ENCODE measurements at regions not wholly inside any gene's neighbourhood (a gene's known extent, or its start where the extent isn't known, plus 50 kb on each side); places are given as distances from the start of the nearest gene placed in this dataset.

DNA sequence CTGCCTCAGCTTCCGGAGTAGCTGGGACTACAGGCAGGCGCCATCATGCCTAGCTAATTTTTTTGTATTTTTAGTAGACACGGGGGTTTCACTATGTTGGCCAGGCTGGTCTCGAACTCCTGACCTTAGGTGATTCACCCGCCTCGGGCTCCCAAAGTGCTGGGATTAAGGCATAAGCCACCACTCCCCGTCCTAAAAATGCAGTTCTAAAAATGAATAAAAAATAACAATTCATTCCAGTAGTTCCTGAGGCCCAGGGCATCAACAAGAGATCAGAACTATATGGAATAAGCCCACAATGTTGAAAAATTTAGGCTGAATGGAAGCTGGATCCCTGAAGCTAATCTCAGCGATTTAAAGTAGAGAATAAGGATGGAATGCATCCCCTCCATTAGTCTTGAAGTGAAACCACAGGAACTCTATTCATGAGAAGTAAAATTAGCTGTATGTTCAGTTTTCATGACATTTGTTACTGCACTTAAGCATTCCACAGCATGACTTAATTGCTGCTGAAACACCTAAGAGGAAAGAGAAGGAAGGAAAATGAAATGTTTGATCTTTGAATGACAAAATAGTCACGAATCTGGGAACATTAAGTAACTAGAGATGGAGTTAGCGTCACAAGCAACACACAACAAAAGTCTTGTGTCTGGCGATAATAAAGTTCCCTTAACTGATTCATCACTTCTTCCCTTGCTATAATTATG is 80.4 kb upstream of the RIPOR2 start:
- Histone ChIP-seq H3K36me3 (ENCODE audit: insufficient read depth, low read length) (peaks cover 4% of the 10 kb centered on the region), H4K20me1 (ENCODE audit: insufficient read depth, low read length) (no peaks in the 10 kb centered on the region), H3K9ac (ENCODE audit: low read depth, low read length) (no peak overlapping the region), H3K9me3 (ENCODE audit: insufficient read depth, low read length, severe bottlenecking) (no peaks in the 10 kb centered on the region), H3K27me3 (ENCODE audit: insufficient read depth, low read length, poor library complexity) (no peaks in the 10 kb centered on the region), H3K27ac (ENCODE audit: low read length) (no peak overlapping the region), H3K4me3 (ENCODE audit: low read depth in 1 of 2, low read length in 2 of 2) (no peak overlapping the region), H3K79me2 (ENCODE audit: insufficient read depth, low read length) (peaks cover 13% of the 10 kb centered on the region), H3K4me2 (ENCODE audit: insufficient read depth, low read length) (no peak overlapping the region), H3K4me1 (ENCODE audit: insufficient read depth, low read length) (peaks cover 7% of the 10 kb centered on the region), H2AFZ (ENCODE audit: low read depth, low read length) (no peak overlapping the region)
- no peak for DNase-seq
- ATAC-seq (ENCODE audit: insufficient read depth, low read depth) = no peak
- no peak for TF ChIP-seq EZH2 (IDR thresholded peaks at IDR 0.05; ENCODE audit: borderline replicate concordance, low read depth, low read length, severe bottlenecking)
- TF ChIP-seq, protein P1, sequence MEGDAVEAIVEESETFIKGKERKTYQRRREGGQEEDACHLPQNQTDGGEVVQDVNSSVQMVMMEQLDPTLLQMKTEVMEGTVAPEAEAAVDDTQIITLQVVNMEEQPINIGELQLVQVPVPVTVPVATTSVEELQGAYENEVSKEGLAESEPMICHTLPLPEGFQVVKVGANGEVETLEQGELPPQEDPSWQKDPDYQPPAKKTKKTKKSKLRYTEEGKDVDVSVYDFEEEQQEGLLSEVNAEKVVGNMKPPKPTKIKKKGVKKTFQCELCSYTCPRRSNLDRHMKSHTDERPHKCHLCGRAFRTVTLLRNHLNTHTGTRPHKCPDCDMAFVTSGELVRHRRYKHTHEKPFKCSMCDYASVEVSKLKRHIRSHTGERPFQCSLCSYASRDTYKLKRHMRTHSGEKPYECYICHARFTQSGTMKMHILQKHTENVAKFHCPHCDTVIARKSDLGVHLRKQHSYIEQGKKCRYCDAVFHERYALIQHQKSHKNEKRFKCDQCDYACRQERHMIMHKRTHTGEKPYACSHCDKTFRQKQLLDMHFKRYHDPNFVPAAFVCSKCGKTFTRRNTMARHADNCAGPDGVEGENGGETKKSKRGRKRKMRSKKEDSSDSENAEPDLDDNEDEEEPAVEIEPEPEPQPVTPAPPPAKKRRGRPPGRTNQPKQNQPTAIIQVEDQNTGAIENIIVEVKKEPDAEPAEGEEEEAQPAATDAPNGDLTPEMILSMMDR (IDR thresholded peaks at IDR 0.05; ENCODE audit: borderline replicate concordance, extremely low read depth, low read length, poor library complexity, severe bottlenecking) = no peak

DNA sequence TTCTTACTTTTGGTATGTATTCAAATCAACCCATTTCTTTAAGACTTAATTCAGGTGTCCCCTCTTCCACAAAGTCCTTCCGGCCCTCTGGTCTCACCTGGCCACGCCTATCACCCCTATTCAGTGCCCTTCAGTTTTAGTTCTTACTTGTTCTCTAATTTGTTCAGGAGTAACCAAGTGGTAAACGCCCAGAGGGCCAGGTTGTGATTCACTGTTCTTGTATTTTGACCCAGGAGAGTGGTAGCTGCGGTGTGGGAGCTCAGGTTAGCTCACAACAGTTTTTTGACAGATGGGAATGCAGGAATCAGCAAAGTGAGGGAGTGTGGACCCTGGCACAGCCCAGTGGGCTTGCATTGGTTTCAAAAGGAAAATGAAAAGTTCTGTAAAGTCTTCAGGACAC is 81.7 kb upstream of the RIPOR2 start:
- Histone ChIP-seq H3K9me3 (ENCODE audit: insufficient read depth, low read length, severe bottlenecking) (no peaks in the 10 kb centered on the region), H3K79me2 (ENCODE audit: insufficient read depth, low read length) (peaks cover 9% of the 10 kb centered on the region; the same call in 1 of the 2 replicates), H3K27ac (ENCODE audit: low read length) (peak overlapping the region; percentile 29; the same call in 1 of the 2 replicates), H3K4me3 (ENCODE audit: low read depth in 1 of 2, low read length in 2 of 2) (no peak overlapping the region), H4K20me1 (ENCODE audit: insufficient read depth, low read length) (no peaks in the 10 kb centered on the region), H3K4me1 (ENCODE audit: insufficient read depth, low read length) (no peaks in the 10 kb centered on the region), H3K9ac (ENCODE audit: low read depth, low read length) (no peak overlapping the region), H3K36me3 (ENCODE audit: insufficient read depth, low read length) (peaks cover 4% of the 10 kb centered on the region), H3K4me2 (ENCODE audit: insufficient read depth, low read length) (no peak overlapping the region), H2AFZ (ENCODE audit: low read depth, low read length) (no peak overlapping the region), H3K27me3 (ENCODE audit: insufficient read depth, low read length, poor library complexity) (no peaks in the 10 kb centered on the region)
- no peak for ATAC-seq (ENCODE audit: insufficient read depth, low read depth)
- DNase-seq = no peak
- no peak for TF ChIP-seq EZH2 (IDR thresholded peaks at IDR 0.05; ENCODE audit: borderline replicate concordance, low read depth, low read length, severe bottlenecking)
- TF ChIP-seq, protein P1 (IDR thresholded peaks at IDR 0.05; ENCODE audit: borderline replicate concordance, extremely low read depth, low read length, poor library complexity, severe bottlenecking) = no peak

GRCh38 chr6:25017932-25018567 is 82.3 kb upstream of the RIPOR2 start:
- 0 out of 3 replicates have a peak, but pooled peaks have one; percentile 33 for ATAC-seq (ENCODE audit: insufficient read depth, low read depth)
- Histone ChIP-seq H3K9me3 (ENCODE audit: insufficient read depth, low read length, severe bottlenecking) (no peaks in the 10 kb centered on the region), H3K79me2 (ENCODE audit: insufficient read depth, low read length) (peaks cover 10% of the 10 kb centered on the region), H4K20me1 (ENCODE audit: insufficient read depth, low read length) (no peaks in the 10 kb centered on the region), H3K4me1 (ENCODE audit: insufficient read depth, low read length) (no peaks in the 10 kb centered on the region), H3K9ac (ENCODE audit: low read depth, low read length) (no peak overlapping the region), H3K27ac (ENCODE audit: low read length) (no peak overlapping the region), H3K4me2 (ENCODE audit: insufficient read depth, low read length) (no peak overlapping the region), H2AFZ (ENCODE audit: low read depth, low read length) (no peak overlapping the region), H3K4me3 (ENCODE audit: low read depth in 1 of 2, low read length in 2 of 2) (no peak overlapping the region), H3K36me3 (ENCODE audit: insufficient read depth, low read length) (peaks cover 4% of the 10 kb centered on the region), H3K27me3 (ENCODE audit: insufficient read depth, low read length, poor library complexity) (no peaks in the 10 kb centered on the region)
- peak; percentile 36 for DNase-seq
- no peak for TF ChIP-seq EZH2 (IDR thresholded peaks at IDR 0.05; ENCODE audit: borderline replicate concordance, low read depth, low read length, severe bottlenecking)
- TF ChIP-seq, protein P1 (IDR thresholded peaks at IDR 0.05; ENCODE audit: borderline replicate concordance, extremely low read depth, low read length, poor library complexity, severe bottlenecking) = peak; percentile 59

Measured in DND-41 (cell line).